SK-N-DZ (cell line): ENCODE measurements at regions not wholly inside any gene's neighbourhood (a gene's known extent, or its start where the extent isn't known, plus 50 kb on each side); places are given as distances from the start of the nearest gene placed in this dataset.
"Not testable (repeated sequence)": the region's sequence is repeated elsewhere in the genome, so short reads cannot be mapped to it uniquely, and the experiment has no call there.

ENCODE experiments used
- DNase-seq: peaks from one replicate; pipeline ENCODE4 v3.0.0-alpha.2; 2015; ENCODE audit warnings: low spot score

- no peak for DNase-seq
Observed at GRCh38 chr7:119994928-119995327, 278.0 kb upstream of the KCND2 start.

GRCh38 chr7:119996634-119997033 is 276.3 kb upstream of the KCND2 start:
- peak; percentile 63 for DNase-seq

GRCh38 chr7:119999738-120000475 is 273.1 kb upstream of the KCND2 start:
- DNase-seq: no peak

GRCh38 chr7:120005720-120006119 is 267.3 kb upstream of the KCND2 start:
- DNase-seq: no peak

DNA sequence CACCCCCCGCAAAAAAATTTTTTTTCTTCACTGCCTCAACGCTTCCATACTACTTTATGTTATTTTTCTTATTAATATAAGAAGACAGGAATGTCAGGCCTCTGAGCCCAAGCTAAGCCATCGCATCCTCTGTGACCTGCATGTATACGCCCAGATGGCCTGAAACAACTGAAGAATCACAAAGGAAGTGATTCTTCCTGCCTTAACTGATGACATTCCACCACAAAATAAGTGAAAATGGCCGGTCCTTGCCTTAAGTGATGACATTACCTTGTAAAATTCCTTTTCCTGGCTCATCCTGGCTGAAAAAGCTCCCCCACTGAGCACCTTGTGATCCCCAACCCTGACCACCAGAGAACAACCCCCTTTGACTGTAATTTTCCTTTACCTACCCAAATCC is 258.7 kb upstream of the KCND2 start:
- DNase-seq: not testable (repeated sequence)

- DNase-seq: no peak
Observed at GRCh38 chr7:120014925-120015465, 258.0 kb upstream of the KCND2 start.

GRCh38 chr7:120021085-120021484 is 251.9 kb upstream of the KCND2 start:
- DNase-seq: no peak

DNA sequence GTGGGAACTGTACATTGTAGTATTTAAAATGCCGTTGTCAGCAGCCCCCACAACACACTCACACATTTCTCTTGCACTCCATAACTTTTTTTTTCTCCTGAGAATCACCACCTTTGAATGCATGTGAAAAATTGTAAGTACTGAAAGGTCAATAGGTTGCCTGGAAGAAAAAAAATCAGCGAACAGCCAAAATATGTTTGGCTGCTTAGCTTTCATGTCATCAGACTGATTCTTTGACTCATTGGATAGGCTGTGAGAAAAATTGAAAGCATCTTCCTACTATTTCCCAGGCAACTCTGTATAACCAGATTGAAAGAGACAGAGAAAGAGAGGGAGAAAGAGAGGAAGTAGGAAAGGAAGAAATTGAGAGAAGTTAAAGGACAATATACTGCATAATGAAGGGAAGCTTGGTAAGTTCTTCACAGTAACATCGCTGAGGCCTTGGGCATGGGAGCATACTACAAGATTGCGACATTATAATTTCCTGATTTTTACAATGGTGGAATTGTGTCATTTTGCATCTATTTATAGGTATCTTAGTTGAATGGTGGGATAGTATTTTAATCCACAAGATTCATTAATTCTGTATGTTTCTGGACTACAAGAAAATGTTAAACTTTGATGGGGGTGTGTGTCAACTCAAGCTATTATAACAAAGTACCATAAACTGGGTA is 249.3 kb upstream of the KCND2 start:
- DNase-seq: no peak

DNA sequence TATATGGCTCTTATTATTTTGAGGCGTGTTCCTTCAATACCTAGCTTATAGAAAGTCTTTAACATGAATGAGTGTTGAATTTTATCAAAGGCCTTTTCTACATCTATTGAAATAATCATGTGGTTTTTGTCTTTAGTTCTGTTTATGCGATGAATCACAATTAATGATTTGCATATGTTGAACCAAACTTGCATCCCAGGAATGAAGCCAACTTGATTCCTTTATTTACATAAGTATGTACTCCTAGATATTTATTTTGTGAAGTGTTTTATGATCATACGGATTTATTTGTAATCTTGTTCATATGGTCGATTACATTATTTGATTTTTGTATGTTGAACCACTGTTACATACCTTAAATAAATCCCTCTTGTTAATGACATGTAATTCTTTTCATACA is 244.3 kb upstream of the KCND2 start:
- no peak for DNase-seq

DNA sequence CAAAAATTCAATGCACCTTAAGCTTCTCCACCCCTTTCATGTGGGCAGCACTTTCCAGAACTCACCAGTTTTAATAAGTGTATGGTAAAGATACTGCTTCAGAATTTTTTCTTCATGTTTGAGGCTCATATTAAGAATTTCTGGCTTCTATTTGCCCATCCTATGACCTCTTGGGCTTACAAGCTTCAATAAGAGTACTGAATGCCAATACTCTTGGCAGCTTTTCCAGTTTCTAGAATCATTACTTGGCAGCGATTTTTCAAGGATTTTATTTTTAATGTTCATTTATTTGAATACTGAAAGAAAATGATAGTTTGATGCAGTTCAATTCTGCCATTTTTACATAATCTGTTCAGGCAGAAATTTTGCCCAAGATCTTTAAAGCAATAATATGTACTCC is 242.1 kb upstream of the KCND2 start:
- DNase-seq: no peak

DNA sequence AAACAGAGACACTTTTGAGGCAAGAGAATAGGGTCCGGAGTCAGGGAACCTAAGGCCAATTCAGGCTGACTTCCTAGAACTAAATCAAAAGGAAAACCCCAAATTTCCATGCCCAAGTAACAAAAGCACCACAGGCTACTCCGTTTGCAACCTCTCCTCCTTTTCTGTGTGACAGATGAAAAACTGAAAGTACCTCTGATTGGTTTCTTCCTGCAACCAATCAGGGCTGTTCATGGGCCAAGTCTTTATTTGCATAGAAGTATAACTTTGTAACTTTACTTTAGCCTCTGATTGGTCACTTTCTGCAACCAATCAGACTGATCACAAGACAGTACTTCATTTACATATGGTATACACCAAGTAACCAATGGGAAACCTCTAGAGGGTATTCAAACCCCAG is 239.9 kb upstream of the KCND2 start:
- DNase-seq: no peak

DNA sequence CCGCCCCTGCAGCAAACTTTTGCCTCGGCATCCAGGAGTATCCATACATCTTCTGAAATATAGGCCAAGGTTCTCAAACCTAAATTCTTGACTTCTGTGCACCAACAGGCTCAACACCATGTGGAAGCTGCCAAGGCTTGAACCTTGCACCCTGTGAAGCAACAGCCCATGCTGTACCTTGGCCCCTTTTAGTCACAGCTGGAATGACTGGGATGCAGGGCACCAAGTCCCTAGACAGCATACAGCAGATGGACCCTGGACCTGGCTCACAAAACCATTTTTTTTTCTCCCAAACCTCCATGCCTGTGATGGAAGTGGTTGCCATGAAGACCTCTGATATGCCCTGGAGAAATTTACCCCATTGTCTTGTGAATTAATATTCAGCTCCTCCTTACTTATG is 233.8 kb upstream of the KCND2 start:
- DNase-seq: no peak

DNA sequence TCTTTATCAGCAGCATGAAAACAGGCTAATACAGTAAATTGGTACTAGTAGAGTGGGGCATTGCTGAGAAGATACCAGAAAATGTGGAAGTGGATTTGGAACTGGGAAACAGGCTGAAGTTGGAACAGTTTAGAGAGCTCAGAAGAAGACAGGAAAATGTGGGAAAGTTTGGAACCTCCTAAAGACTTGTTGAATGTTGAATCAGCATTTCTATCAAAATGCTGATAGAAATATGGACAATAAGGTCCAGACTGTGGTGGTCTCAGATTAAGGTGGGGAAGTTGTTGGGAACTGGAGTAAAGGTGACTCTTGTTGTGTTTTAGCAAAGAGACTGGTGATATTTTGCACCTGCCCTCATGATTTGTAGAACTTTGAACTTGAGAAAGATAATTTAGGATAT is 231.2 kb upstream of the KCND2 start:
- DNase-seq: no peak

GRCh38 chr7:120043250-120043649 is 229.7 kb upstream of the KCND2 start:
- DNase-seq: no peak

DNA sequence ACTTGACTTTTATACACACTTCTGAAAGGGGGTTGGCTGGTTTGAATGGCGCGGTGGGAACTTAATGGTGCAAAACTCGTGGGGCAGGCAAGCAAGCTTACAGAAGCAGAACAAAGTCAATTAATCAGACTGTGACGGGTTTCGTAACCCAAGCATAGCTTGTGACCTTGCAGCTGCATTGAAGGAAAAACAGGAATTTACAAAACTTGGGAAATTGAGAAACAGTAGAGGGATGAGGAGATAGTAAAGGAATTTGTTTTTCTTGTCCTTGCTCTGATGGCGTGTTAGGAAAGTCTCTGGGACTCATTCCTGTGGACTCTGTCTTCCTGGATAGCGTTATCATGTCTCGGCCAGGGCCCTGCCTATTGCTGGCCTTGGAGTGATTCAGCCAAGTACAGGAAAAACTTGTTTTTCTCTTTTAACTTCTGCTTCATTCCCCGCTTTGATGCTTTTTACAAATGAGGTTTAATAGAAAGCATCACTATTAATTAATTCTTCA is 220.0 kb upstream of the KCND2 start:
- DNase-seq: no peak

DNA sequence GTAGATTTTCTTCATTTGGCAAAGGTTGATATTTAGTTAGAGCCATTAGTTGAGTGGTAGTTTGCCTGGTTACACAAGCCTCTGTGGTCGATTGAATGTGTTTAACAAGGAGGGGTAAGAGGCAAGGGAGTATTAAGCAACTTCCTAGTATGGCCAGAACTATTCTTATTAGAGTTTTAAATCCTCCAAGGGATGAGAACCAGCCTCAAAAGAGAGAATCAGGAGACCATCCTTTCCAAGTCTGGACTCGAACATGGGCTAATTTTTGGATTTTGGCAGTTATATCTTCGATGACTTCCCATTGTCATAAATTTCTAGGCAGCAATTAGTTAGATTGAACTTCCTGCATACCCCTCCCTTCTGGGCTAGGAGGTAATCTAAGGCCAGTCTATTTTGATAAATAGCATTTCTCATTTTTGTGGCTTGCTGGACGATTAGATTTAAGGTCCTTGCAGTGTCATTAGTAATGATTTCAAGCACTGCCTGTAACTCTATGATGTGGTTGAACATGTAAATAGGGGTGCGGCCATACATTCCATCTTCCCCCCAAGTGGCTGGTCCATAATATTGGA is 219.5 kb upstream of the KCND2 start:
- no peak for DNase-seq

GRCh38 chr7:120054376-120055100 is 218.4 kb upstream of the KCND2 start:
- no peak for DNase-seq

GRCh38 chr7:120055300-120055699 is 217.7 kb upstream of the KCND2 start:
- DNase-seq: no peak

DNA sequence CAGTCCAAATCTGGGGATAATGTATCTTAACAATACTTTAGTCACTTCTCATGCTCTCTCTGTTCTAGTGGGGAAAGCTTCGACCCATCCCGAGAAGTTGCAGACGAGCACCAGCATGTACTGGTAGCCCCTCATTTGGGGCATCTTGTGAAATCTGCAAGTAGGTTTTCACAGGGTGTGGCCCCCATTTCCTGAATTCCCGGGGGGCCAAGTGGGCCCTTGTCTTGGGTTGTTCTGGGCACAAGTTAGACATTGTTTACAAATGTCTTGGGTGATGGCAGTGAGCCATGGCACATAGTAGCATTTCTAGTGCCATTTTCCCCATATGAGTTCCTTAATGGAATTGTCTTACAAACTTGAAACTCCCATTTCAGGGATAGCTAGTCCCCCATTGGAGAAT is 216.7 kb upstream of the KCND2 start:
- no peak for DNase-seq

DNA sequence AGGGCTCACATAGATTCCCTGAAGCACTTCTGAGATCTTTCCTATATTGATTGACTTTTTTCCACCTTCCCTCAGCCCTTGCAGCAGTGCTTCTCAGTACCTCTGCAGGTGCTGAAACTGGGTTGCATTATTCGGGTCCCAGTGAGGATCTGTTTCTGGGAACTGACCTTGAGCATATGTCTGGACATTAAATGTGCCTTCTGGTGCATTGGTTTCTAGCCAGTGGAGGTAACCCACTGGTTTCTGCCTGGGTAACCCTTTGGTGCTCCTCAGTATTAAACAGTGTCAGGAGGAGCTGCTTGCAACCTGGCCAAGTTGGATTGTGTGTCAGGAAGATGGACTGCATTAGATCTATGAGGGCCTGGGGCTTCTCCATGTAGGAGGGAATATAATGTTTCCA is 213.3 kb upstream of the KCND2 start:
- DNase-seq: no peak

- no peak for DNase-seq
Observed at GRCh38 chr7:120060281-120060680, 212.7 kb upstream of the KCND2 start.

GRCh38 chr7:120060875-120061274 is 212.1 kb upstream of the KCND2 start:
- no peak for DNase-seq
